Neuronal stem cell (in vitro differentiated cells): ENCODE measurements at regions not wholly inside any gene's neighbourhood (a gene's known extent, or its start where the extent isn't known, plus 50 kb on each side); places are given as distances from the start of the nearest gene placed in this dataset.
A peak's percentile ranks its signal among the peaks of the same experiment; 100 is the strongest.

Experiments used
- DNase-seq: peaks from one replicate; pipeline ENCODE4 v3.0.0-alpha.2; 2013; ENCODE audit warnings: low spot score
- H2AFZ ChIP-seq: one replicate; pipeline ENCODE4 v1.6.1; 2013; ENCODE audit warnings: mild to moderate bottlenecking, low read length, inconsistent platforms
- H2AK5ac ChIP-seq: 2 replicates; pipeline ENCODE4 v1.6.1; 2013; ENCODE audit warnings: low read depth, mild to moderate bottlenecking, inconsistent platforms, low read length, moderate library complexity, mixed read lengths
- H2BK120ac ChIP-seq: 2 replicates; pipeline ENCODE4 v1.6.1; 2013; ENCODE audit warnings: low read depth, mild to moderate bottlenecking, inconsistent platforms, low read length, moderate library complexity, mixed read lengths
- H2BK12ac ChIP-seq: one replicate; pipeline ENCODE4 v1.6.1; 2013; ENCODE audit warnings: low read length, inconsistent platforms
- H2BK15ac ChIP-seq: 2 replicates; pipeline ENCODE4 v1.6.1; 2013; ENCODE audit warnings: mild to moderate bottlenecking, low read length, inconsistent platforms, mixed read lengths
- H2BK5ac ChIP-seq: one replicate; pipeline ENCODE4 v1.6.1; 2013; ENCODE audit warnings: inconsistent platforms, mild to moderate bottlenecking, low read length, moderate library complexity
- H3K14ac ChIP-seq: one replicate; pipeline ENCODE4 v1.6.1; 2013; ENCODE audit warnings: low read length, inconsistent platforms
- H3K18ac ChIP-seq: 2 replicates; pipeline ENCODE4 v1.6.1; 2013; ENCODE audit warnings: low read length, inconsistent platforms
- H3K23ac ChIP-seq: 2 replicates; pipeline ENCODE4 v1.6.1; 2013; ENCODE audit warnings: low read depth, mild to moderate bottlenecking, mixed read lengths, low read length, inconsistent platforms; ENCODE audit not compliant: poor library complexity
- H3K27ac ChIP-seq: replicated peaks from 3 replicates; pipeline ENCODE4 v1.5.1; 2013; ENCODE audit warnings: low read length, inconsistent platforms
- H3K27me3 ChIP-seq, 3 experiments: 2 replicates each; pipeline ENCODE4 v1.6.1; 2013; ENCODE audit warnings: low read length in 3 of 3, mild to moderate bottlenecking in 2 of 3, inconsistent platforms in 1 of 3, low read depth in 1 of 3, mixed read lengths in 1 of 3, moderate library complexity in 1 of 3; ENCODE audit not compliant: control insufficient read depth in 3 of 3, insufficient read depth in 3 of 3
- H3K36me3 ChIP-seq, 2 donors: replicated peaks in 1 of 2; 2 replicates each; pipeline ENCODE4 v1.6.1; 2013; ENCODE audit warnings: low read length in 2 of 2; ENCODE audit not compliant: control insufficient read depth in 2 of 2, insufficient read depth in 2 of 2
- H3K4ac ChIP-seq: 2 replicates; pipeline ENCODE4 v1.6.1; 2013; ENCODE audit warnings: inconsistent platforms, mild to moderate bottlenecking, low read length, moderate library complexity
- H3K4me1 ChIP-seq, 2 donors: 1 replicate in 1 of 2; 2 replicates in 1 of 2; pipeline ENCODE4 v1.6.1; 2013; ENCODE audit warnings: low read length in 2 of 2, low read depth in 1 of 2; ENCODE audit not compliant: control insufficient read depth in 2 of 2, insufficient read depth in 1 of 2
- H3K4me2 ChIP-seq: one replicate; pipeline ENCODE4 v1.6.1; 2013; ENCODE audit warnings: mild to moderate bottlenecking, low read length, inconsistent platforms; ENCODE audit not compliant: insufficient read depth, poor library complexity, severe bottlenecking
- H3K4me3 ChIP-seq, 2 donors: 2 replicates each; pipeline ENCODE4 v1.5.1; 2013; ENCODE audit warnings: low read length in 2 of 2, mild to moderate bottlenecking in 2 of 2, inconsistent platforms in 1 of 2, moderate library complexity in 1 of 2
- H3K79me1 ChIP-seq: one replicate; pipeline ENCODE4 v1.6.1; 2013; ENCODE audit warnings: low read depth, mild to moderate bottlenecking, inconsistent platforms, low read length, moderate library complexity
- H3K9ac ChIP-seq: one replicate; pipeline ENCODE4 v1.6.1; 2013; ENCODE audit warnings: mild to moderate bottlenecking, low read depth, low read length, inconsistent platforms; ENCODE audit not compliant: poor library complexity
- H3K9me3 ChIP-seq, 2 donors: replicated peaks in 1 of 2; 2 replicates each; pipeline versions ENCODE3 to v1.6.1; 2013; ENCODE audit warnings: low read length in 2 of 2, mild to moderate bottlenecking in 2 of 2, inconsistent platforms in 1 of 2, low read depth in 1 of 2, mixed read lengths in 1 of 2, moderate library complexity in 1 of 2; ENCODE audit not compliant: control insufficient read depth in 2 of 2, insufficient read depth in 1 of 2
- H4K8ac ChIP-seq: one replicate; pipeline ENCODE4 v1.6.1; 2013; ENCODE audit warnings: low read depth, mild to moderate bottlenecking, inconsistent platforms, low read length, moderate library complexity
- H4K91ac ChIP-seq: one replicate; pipeline ENCODE4 v1.6.1; 2013; ENCODE audit warnings: low read length, low read depth, mild to moderate bottlenecking, inconsistent platforms; ENCODE audit not compliant: poor library complexity
- WGBS, 2 donors: extraction: QIAGEN DNeasy Blood & Tissue Kit; methylation state at CpG; one replicate each; pipeline ENCODE4 v1.1.7; 2013; ENCODE audit warnings: missing lambda C conversion rate in 2 of 2, mixed read lengths in 1 of 2; ENCODE audit not compliant: insufficient read length in 2 of 2, insufficient replicate concordance in 1 of 2; ENCODE audit errors: extremely low coverage in 2 of 2; 5-methylcytosine and 5-hydroxymethylcytosine counted together

DNA sequence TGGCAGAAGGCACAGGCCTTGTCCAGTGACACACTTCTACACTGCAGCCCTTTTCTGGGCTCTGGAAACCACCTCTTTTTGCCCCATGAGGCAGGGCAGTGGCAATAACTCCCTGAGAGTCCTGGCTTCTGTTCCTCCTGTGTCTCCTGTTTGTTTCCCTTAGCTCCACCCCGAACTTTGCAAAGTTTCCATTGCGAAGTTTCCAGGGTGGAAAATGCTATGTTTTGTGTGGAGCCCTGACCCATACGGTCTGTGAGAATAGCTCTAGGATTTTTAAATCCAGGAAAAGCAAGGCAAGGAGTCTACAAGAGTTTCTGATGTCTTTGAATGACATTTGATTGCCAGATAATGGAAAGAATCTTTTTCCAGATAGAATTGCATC lies 92.2 kb upstream of the AKR1E2 start:
- H3K79me1 ChIP-seq, result no peaks in the 10 kb centered on the region
- H2AFZ ChIP-seq, result no peak overlapping the region
- no peak overlapping the region for H3K14ac ChIP-seq
- no peaks in the 10 kb centered on the region for H3K27me3 ChIP-seq
- no peak overlapping the region for H2BK120ac ChIP-seq
- no peak overlapping the region for H3K27ac ChIP-seq
- no peak overlapping the region for H3K23ac ChIP-seq
- H4K91ac ChIP-seq, result no peak overlapping the region
- H3K4me2 ChIP-seq, result no peak overlapping the region
- H3K4me1 ChIP-seq, result no peaks in the 10 kb centered on the region
- no peak overlapping the region for H3K4me3 ChIP-seq
- no peak overlapping the region for H2BK12ac ChIP-seq
- no peak overlapping the region for H2AK5ac ChIP-seq
- H4K8ac ChIP-seq, result no peak overlapping the region
- no peaks in the 10 kb centered on the region for H3K9me3 ChIP-seq
- no peaks in the 10 kb centered on the region for H3K36me3 ChIP-seq
- no peak overlapping the region for H3K9ac ChIP-seq
- H2BK15ac ChIP-seq, result no peak overlapping the region
- WGBS, 2 donors, result no CpG with 5 or more reads among the region's 3 CpGs
- DNase-seq, result no peak
- H3K4ac ChIP-seq, result no peak overlapping the region
- H3K18ac ChIP-seq, result no peak overlapping the region
- H2BK5ac ChIP-seq, result no peak overlapping the region

DNA sequence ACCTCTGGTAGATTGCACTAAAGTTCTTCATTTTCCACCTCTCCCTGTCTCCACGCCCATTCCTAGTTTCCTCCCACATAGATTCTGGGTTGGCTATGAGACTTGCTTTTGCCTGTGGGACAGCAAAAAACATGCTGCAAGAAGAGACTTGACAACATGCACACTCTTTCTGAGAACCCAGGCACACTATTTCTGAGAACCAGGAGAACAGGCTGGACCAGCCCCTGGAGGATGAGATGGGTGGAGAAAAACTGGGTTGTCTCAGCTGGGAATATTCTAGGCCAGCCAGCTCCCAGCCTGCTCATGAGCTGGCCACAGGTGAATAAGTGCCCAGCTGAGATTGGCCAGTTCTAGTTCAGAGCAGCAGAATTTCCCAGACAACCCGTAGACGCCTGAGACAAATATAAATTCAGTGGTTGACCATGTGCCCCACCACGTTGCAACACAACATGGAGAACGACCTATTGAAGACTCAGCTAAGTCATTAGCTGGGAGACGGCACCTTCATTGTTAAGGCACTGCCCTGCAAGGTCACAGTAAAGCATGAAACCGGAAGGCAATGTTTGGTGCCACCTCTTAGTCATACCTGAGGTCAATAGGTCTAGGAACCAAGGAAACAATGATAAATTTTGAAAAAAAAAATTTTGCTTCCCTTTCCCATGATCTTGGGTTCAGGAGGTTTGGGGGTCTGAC lies 92.7 kb upstream of the AKR1E2 start:
- no peaks in the 10 kb centered on the region for H3K79me1 ChIP-seq
- H3K4me2 ChIP-seq, result no peak overlapping the region
- no peak overlapping the region for H3K14ac ChIP-seq
- no peak overlapping the region for H3K27ac ChIP-seq
- no peak overlapping the region for H3K4ac ChIP-seq
- no peaks in the 10 kb centered on the region for H3K4me1 ChIP-seq
- no peak overlapping the region for H3K18ac ChIP-seq
- no peaks in the 10 kb centered on the region for H3K9me3 ChIP-seq
- H2AFZ ChIP-seq, result no peak overlapping the region
- no peak overlapping the region for H2BK5ac ChIP-seq
- no peak overlapping the region for H2BK15ac ChIP-seq
- H2BK12ac ChIP-seq, result no peak overlapping the region
- no peaks in the 10 kb centered on the region for H3K27me3 ChIP-seq
- H4K91ac ChIP-seq, result no peak overlapping the region
- no peaks in the 10 kb centered on the region for H3K36me3 ChIP-seq
- H2AK5ac ChIP-seq, result peak overlapping the region; percentile 6
- H3K4me3 ChIP-seq, result no peak overlapping the region
- DNase-seq, result no peak
- WGBS, 2 donors, result no CpG with 5 or more reads among the region's 7 CpGs
- no peak overlapping the region for H3K9ac ChIP-seq
- no peak overlapping the region for H4K8ac ChIP-seq
- H2BK120ac ChIP-seq, result no peak overlapping the region
- no peak overlapping the region for H3K23ac ChIP-seq

DNA sequence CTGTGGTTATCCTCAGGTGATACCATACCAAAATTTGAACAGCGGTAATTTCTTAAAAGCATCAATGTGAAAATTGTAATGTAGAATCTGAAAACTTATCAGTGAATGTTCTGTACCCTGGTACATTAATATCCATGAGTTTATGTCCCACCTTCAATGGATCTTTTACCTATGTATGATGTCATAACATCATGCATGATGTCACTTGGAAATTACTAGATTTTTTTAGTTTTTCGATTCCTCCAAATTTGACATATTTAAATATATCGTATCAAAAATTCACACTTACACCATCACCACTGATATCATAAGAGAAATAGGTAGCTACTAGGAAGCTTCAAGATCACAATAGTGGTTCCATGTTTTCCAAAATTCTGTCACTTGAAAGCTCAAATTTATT lies 95.0 kb upstream of the AKR1E2 start:
- WGBS, 2 donors, result 100% methylated on average over 1 to 2 of the region's 3 CpGs
- H3K4ac ChIP-seq, result no peak overlapping the region
- no peak overlapping the region for H3K27ac ChIP-seq
- H3K14ac ChIP-seq, result no peak overlapping the region
- H3K23ac ChIP-seq, result no peak overlapping the region
- H4K8ac ChIP-seq, result no peak overlapping the region
- H4K91ac ChIP-seq, result no peak overlapping the region
- no peak overlapping the region for H3K18ac ChIP-seq
- no peak overlapping the region for H2AFZ ChIP-seq
- no peaks in the 10 kb centered on the region for H3K36me3 ChIP-seq
- H2BK5ac ChIP-seq, result no peak overlapping the region
- no peaks in the 10 kb centered on the region for H3K27me3 ChIP-seq
- H3K9ac ChIP-seq, result no peak overlapping the region
- H3K79me1 ChIP-seq, result no peaks in the 10 kb centered on the region
- no peak overlapping the region for H2BK15ac ChIP-seq
- H3K4me1 ChIP-seq, result no peaks in the 10 kb centered on the region
- H2AK5ac ChIP-seq, result no peak overlapping the region
- H3K4me2 ChIP-seq, result no peak overlapping the region
- H3K4me3 ChIP-seq, result no peak overlapping the region
- H2BK120ac ChIP-seq, result no peak overlapping the region
- no peaks in the 10 kb centered on the region for H3K9me3 ChIP-seq
- no peak for DNase-seq
- H2BK12ac ChIP-seq, result no peak overlapping the region

DNA sequence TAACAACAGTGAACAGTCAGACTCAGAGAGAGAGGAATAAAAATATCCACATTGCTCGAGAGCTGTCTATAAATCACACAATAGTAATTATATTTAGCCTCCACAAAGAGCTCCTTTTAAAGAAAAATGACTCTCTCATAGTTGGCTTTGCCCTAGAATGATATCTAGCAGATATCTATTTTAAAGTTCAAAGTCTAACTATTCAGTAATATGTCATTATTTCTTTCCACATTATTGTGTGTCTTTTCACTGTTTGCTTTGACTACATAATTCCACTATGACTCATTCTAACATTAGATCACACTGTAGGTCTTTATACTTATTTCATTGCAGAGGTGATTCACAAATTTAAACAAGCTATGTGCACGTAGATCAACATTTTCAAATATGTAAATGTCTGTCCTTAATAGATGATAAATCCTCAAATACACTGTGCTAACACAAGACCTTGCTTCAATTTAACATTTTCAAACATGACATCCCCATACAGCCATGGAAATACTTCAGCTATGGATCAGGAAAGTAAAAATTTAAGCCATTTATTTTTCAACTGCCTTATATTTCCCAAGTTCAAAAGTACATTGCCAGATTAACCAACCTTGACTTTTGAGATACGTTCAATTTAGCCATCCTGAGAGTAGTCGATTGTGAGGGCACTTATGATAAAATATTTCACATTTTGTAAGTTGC lies 99.9 kb upstream of the AKR1E2 start:
- Histone ChIP-seq H3K27ac (no peak overlapping the region), H3K4me1 (no peaks in the 10 kb centered on the region), H2AFZ (peak overlapping the region; percentile 28)

More for the DNA sequence above, 99.9 kb upstream of the AKR1E2 start:
- H3K4me3 ChIP-seq, result no peak overlapping the region
- no peak overlapping the region for H2BK15ac ChIP-seq
- H3K4me2 ChIP-seq, result no peak overlapping the region
- H2BK5ac ChIP-seq, result no peak overlapping the region
- H4K8ac ChIP-seq, result no peak overlapping the region
- no peak overlapping the region for H3K18ac ChIP-seq
- no peak overlapping the region for H2AK5ac ChIP-seq
- H3K4ac ChIP-seq, result no peak overlapping the region
- no peak overlapping the region for H2BK120ac ChIP-seq
- H3K79me1 ChIP-seq, result no peaks in the 10 kb centered on the region
- H3K9ac ChIP-seq, result no peak overlapping the region
- H3K14ac ChIP-seq, result no peak overlapping the region
- H2BK12ac ChIP-seq, result no peak overlapping the region
- DNase-seq, result no peak
- no peak overlapping the region for H4K91ac ChIP-seq
- H3K27me3 ChIP-seq, result no peaks in the 10 kb centered on the region
- peaks cover 0 to 3% of the 10 kb centered on the region in 2 donors for H3K9me3 ChIP-seq
- H3K23ac ChIP-seq, result no peak overlapping the region
- H3K36me3 ChIP-seq, result no peaks in the 10 kb centered on the region
- no CpG with 5 or more reads among the region's 4 CpGs for WGBS, 2 donors
